Stimulated activated CD4-positive, alpha-beta T cell treated with anti-CD3 and anti-CD28 coated beads, Interleukin-1b, Interleukin-23, amount 100 ng/mL, for 48 hours (primary cell): ENCODE measurements at regions not wholly inside any gene's neighbourhood (a gene's known extent, or its start where the extent isn't known, plus 50 kb on each side); places are given as distances from the start of the nearest gene placed in this dataset.

Experiments
- DNase-seq: peaks from one replicate; pipeline ENCODE4 v3.0.0-alpha.2; 2020

DNA sequence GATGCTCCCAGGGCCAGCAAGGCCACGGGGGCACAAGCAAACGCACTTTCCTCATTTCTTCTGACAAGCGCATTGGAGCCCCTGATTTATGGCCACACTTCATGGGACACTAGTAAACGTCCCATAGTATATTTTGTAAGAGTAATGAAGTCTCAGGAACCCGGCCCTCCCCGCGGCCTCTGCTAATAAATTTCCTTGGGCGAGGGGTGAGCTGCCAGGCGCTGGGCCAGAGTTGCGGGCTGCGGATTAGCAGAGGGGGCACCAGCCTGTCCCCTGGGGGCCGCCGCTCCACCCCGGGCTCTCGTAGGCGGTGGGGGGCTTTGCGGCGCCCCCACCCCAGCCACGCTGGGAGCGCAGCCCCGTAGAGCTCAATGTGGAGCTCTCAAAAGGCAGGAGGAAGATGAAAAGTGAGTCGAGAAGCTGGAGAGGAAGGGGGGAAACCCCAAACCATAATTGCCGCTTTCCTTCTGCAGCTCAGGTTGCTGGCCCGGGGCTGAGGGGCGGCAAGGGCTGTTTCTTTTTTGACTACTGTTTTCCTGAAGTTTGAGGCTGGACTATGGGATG lies 173.6 kb downstream of the CDC5L start:
- DNase-seq: no peak

DNA sequence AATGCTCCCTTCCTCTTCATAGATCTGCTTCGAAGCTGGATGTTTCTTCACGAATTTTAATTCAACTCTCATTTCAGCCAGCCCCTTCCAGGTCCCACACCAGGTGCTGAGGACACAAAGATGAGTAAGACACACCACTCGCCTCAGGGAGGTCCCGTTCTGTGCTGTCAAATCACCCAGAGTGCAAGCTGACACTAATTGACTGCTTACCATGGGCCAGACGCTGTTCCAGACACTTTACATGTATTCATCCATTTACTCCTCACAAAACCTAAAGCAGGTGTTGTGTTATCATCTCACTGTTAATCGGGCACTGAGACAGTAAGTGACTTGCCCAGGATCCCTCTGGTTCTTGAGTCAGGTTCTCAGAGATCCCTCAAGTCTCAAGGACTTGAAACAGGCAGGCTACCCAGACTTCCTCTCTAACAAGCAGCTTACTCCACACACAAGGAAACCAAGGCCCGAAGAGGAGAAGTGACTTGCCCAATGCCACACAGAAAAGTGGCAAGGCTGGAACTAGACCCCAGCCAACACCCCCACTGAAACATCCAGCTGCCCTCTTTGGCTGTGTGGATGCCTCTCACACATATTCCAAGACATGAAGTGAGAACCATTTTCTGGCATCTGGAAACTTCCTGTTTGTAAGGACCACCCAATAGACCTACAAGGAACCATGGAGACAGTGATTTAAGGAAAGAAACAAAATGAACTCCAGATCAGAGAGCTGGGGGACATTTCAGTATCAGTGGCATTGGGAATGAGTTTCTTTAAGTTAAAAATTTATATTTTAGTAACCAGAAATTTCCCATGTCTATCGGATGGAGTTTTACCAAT lies 174.5 kb downstream of the CDC5L start:
- DNase-seq: no peak

DNA sequence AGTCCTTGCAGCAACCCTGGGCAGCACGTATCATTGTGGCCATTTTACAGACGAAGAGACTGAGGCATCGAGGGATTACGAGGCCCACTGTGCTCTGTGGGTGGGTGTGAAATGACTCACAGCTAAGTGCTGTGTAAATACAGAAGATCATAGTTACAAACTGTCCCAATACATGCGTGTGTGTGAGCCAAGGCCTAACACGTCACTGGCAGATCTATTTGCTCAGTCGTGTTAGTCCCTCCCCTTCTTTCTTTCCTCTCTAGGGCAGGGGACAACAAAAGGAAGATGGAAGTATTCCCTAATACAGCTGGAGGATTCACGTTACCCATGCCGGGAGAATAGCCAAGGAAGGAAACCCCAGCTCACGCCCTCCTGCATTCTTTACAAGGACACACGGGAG lies 175.9 kb downstream of the CDC5L start:
- no peak for DNase-seq

DNA sequence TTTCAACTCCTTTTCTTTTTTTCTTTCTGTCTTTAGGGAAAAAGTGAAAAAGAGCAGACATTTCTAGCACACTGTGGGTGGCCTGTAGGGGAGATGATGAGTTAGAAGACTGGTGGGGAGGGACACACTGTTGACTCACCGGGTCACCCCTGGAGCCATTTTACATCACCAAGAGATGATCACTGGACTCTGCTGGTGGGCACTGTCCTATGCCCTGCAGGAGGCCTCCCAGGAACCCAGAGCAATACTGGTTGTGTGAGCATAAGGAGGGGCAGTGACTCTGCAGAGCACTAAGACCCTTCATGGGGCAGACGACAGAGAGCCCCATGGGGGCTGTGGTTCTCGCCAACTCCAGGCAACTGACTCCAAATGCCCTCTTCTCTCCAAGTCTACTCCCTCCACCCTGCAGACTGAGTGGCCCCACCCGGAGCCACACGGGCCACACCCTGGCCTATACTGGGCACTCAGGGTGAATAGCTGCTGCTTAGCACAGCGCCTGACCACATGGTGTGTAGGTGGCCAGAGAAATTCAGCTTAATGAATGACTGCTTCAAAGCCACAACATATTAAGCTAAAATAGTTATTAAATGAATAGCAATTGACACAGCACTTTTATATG lies 177.5 kb downstream of the CDC5L start:
- DNase-seq: no peak

DNA sequence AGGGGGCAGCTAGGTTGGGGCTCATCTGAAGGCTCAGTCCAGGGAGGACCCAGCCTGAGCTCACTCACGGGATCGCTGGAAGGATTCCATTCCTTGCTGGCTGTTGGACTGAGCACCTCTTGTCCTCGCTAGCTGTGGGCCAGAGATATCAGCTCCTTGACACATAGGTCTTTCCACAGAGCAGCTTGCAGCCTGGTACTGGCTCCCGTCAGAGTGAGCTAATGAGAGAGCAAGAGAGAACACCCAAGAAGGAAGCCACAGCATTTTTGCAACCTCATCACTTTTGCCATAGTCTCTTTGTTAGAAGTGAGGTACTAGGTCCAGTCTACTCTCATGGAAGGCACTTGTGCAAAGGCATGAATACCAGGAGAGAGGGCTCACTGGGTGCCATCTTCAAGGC lies 179.9 kb downstream of the CDC5L start:
- DNase-seq: no peak

DNA sequence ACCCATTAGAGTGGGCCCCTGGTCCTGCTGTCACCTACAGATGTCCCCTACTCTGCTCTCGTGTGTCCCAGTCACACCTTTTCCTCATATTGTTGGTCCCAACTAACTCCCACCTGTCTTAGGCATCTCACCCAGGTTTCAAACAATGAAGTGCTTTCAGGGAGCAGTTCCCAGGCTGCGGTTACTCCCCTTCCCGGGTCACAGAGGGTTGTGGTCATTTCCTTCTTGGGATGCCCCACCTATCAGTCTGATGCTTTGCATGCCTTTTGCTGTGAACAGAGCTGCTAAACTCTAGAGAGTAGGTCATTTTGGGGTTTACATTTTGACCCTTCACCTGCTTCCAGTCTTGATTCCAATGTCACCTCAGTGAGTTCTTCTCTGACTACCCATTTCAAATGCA lies 181.6 kb downstream of the CDC5L start:
- no peak for DNase-seq

DNA sequence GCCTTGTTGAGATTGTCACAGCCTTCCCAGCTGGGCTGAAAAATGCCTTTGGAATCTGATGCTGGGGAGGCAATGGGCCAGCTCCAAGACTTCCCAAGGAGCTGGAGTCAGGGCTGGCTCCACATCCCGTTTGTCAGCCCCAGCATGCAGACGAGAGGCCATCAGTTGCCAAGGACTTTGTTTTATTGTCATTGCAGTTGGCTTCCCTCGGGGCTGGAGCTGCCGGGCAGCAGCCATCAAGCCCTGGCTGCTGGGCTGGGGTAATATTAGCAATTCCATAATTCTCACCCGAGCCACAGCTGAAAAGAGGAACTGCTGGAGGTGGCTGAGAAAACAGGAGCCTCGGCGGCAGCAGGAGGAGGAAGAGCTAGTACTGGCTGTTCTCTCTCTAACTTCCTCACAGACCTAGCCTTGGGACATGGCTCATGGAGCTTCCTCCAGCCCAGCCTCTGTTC lies 182.5 kb downstream of the CDC5L start:
- DNase-seq: no peak

DNA sequence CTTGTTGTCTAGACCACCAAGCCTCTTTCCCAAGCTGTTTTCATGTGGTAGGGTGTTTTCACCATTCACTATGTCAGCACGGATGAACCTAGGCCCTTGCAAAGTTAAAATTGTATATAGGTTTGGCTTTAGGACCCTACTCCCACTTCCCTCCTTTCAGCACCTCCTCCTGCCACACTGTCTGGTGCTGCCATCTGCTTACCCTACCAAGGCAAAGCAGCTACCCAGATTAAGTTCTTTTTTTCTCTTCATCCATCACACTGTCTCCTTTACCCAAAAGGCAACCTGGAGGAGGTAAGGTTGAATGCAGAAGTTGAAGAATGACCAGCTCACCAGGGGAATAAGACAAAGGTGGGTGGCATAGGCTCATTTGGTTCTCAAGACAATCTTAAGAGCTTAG lies 184.0 kb downstream of the CDC5L start:
- DNase-seq: no peak

DNA sequence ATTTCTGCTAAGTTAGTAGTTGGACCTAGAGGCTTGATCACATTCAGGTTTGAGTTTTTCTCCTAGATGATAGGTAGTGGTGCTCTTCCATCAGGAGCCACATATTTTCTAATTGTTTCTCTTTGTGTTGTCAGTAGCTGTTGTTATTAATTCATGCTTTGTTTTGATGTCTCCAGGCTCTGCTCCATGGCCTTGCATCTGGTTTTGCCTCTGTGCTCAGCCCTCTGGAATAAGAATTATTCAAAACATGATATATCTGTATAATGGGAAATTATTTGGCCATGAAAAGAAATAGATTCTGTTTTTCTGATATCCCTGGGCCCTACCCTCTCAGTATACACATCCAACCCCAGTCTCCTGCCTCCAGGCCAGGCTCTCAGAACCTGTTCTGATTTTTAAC lies 184.8 kb downstream of the CDC5L start:
- no peak for DNase-seq

DNA sequence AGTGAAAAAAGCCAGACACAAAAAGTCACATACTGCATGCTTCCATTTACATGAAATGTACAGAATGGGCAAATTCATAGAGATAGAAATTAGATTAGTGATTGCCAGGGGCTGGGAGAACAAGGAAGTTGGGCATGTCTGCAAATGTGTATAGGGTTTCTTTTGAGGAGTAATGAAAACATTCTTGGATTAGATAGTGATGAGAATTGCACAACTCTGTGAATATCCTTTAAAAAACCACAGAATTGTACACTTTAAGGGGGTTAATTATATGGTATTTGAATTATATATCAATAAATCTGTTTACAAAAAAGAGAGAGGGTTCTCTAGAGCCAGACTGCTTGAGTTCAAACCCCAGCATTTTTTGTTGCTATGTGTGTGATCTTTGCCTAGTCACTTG lies 188.1 kb downstream of the CDC5L start:
- no peak for DNase-seq

DNA sequence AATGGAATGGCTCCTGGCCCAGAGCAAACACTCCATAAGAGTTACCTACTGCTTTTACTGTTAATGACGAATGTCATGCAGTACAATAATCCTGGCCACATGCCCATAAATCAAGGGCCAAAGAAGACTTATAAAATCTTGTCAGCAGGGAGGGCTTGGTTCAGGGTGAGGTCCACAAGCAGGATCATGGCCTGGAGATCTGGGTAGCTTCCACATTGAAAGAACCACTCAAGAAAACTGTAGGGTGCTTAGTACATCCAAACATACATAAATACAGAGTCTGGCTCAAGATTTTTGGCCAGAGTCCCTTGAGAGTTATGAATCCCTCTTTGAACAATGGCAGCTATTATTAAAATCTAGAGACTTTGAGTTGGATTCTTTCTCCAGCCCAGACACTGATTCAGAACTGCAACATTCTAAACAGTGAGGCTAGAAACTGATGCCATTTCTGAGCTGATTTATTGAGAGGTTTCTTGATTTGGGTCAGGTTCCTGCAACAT lies 188.7 kb downstream of the CDC5L start:
- no peak for DNase-seq

DNA sequence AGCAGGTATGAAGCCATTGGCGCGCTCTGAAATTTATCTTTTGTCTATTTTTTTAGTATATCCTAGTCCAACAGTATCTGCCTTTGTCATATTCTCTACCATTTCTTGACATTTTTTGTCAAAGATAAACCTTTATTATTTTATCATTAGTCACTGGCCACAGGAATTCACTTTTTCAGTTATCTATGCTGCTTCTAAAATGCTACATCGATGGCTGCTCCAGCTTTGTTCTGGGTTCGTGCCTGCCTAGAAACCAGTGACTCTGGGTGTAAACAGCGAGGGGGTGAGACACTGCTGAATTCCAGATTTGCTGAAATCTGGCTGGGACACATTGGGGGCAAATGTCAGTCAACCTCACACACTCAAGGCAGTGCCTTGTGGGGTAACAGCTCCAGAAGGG lies 193.4 kb downstream of the CDC5L start:
- no peak for DNase-seq

DNA sequence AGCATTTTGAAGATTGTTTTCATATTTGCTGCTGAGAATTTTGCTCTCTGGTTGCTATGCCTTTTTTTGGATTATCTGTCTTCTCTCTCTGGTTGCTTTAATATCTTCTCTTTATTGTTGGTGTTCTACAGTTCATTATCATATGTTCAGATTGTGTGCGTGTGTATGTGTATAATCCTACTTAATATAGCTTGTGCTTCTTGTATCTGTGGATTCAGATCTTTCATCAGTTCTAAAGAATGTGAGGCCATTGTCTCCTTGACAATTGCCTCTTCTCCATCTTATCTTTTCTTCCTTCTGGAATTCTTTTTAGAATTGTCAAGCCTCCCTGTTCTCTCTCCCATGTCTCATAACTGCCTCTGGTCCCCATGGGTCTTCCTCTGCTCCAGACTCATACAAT lies 195.4 kb downstream of the CDC5L start:
- no peak for DNase-seq

DNA sequence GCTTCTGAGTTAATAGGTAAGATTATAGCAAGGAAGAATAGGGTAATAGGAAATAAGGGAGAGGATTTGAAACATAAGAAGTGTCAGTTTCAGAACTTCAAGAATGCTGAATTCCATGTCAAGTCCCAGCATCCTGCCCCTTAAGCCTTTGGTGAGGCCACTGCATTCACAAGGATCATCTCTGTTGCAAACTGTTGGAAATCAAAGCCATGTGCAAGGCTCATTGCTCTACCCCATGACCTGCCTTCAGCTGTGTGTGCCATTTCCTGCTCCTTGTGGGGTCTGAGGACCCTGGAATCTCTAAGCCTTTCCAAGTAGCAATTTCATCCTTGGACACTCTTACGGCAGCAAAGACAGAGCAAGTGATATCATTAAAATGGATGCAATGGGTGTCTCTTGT lies 203.0 kb downstream of the CDC5L start:
- no peak for DNase-seq

DNA sequence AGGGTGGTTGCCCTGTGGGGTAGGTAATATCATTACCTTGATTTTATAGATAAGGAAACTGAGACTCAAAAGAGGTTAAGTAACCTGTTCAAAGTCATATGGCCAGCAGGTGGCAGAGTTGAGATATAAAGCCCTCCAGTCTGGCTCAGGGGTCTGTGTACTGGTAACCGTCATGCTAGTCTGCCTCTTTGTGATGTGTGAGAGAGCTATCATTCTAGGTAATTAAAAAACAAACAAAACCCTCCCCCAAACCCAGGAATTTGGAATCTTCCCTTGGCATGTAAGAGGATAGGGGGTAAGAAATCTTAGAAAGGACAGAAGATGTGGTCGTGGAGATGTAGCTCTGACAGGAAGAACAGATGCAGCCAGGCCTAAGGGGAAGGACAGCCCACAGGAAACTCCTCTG lies 206.0 kb downstream of the CDC5L start:
- DNase-seq: peak; percentile 51

DNA sequence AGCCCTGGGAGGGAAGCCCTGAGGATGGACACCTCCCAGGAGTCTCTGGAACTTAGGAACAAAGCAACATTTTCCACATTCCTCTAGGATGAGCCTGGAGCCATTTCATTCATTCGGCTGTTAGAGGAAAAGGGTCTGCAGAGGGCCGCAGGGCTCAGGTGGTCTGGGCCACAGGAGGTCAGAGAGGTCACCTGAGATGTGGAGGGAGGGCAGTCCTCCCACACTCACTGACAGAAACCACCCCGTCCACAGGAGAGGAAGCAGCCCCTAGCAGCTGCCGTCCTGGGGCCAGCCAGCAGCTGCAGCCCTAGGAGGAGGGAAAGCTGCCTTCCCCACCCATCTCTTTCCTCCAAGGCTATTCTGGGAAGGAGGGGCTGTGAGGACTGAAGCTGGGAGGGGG lies 207.0 kb downstream of the CDC5L start:
- DNase-seq: no peak

DNA sequence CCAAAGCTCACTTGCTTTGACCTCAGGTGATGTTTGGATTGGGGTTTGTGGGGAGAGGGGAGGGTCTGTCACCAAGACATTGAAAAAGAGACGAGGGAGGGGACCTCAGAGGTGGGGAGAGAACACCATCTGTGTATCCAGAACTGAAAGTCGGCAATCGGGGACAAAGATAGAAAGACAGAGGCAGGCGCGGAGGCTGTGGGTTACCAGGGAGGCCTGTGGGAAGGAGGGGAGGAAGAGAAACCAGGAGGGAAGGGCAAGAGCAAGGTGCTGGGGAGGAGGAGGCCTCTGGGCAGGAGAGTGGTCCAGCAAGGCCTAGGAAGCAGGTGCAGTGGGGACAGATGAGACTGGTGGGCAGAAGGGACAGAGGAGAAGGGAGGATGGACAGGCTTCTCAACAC lies 211.2 kb downstream of the CDC5L start:
- no peak for DNase-seq

DNA sequence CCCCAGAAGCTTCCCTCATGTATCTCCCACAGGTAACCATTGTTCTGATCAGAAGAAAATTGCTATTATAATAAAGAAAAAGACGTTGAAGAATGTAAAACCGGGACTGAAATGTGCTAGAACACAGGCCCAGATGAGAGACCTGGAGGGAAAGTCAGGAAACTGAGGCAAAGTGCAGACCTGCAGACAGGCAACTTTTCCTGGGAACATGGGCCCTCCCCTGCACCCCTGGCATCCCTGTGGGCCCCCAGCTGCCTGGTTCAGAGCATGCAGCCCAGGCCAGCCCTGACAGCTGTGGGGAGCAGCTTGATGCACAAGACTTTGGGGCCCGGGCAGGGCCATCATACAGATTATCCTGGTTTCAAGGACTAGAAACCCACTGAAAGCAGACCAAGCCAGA lies 212.2 kb downstream of the CDC5L start:
- DNase-seq: no peak

DNA sequence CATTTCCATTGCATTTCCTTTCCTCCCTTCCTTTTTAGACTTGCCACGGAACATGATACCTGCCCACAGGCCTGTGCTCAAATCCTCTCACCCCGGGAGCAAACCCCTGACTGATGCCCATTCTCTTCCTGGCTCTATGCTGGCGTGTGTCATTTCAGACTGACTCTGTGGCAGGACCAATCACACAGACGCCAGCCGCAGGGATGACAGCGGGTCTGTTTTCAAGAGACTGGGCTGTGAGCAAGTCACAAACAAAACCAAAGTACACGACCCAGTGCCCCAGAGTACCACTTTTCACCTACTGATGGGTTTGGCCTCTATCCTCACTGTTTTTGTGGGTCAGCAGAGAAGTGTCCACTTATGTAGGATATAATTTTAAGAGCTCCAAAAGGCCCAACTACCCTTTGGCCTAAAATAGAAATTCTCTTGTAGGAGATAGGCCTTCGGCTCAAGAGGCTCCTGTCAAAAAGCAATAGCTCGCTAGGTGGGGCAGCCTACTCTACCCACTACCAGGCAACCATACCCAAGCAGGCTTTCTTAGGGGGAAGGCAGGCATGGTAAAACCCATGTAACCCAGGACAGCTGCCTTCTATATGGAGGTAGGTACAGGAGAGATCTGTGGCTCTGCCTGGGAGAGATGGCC lies 215.7 kb downstream of the CDC5L start:
- DNase-seq: no peak

DNA sequence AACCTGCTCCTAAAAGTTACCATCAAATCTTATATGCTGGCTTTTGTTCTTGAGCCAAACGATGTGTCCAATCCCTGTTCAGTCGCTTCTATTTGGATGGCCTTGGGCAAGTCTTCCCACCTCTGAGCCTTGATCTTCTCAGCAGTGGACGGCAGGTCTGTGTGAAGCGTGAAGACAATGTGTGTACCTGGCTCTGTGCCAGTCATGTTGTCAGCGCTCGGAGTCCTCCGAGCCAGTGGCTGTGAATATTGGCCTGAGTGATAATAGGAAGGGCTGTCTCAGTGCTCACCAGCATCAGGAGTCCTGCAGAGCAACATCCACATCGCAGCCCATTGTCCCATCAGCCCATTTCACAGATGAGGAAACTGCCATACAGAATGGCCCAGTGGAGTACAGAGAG lies 219.0 kb downstream of the CDC5L start:
- no peak for DNase-seq

DNA sequence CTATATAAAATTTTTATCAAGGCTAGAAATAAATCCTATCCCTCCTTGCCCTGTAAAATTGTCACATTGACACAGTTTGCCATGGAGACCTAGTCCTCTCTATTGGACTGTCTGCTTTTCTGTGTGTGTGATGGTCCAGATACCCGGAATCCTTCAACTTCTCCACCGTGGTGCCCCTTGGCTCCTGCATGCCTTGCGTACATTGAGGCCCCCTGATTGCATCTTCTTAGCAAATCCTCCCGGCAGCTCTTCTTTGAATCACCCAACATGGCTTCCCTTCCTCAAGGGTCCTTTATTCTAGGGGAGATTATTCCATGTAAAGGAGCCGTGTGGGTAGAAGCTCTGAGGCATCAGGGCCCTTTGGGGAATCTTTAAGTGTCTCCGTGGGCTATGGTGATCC lies 219.5 kb downstream of the CDC5L start:
- no peak for DNase-seq

DNA sequence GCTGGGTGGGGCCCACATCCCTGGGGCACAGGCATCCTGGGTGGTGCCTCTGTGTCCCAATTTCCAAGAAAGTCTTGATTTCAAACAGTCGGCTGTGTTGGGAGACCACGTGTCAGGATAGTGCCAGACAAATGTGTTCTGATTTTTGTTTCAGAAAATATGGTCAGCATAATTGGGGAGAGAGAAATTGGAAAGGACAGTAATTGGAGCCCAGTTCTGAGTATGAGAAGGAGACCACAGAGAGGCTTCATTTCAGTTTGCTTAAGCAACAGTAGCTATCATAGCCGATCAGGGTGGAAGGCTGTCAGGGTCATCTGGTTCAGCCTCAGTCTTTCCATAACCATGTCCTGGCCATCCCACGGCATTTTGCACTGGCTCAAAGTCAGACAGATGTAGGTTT lies 220.7 kb downstream of the CDC5L start:
- DNase-seq: no peak

DNA sequence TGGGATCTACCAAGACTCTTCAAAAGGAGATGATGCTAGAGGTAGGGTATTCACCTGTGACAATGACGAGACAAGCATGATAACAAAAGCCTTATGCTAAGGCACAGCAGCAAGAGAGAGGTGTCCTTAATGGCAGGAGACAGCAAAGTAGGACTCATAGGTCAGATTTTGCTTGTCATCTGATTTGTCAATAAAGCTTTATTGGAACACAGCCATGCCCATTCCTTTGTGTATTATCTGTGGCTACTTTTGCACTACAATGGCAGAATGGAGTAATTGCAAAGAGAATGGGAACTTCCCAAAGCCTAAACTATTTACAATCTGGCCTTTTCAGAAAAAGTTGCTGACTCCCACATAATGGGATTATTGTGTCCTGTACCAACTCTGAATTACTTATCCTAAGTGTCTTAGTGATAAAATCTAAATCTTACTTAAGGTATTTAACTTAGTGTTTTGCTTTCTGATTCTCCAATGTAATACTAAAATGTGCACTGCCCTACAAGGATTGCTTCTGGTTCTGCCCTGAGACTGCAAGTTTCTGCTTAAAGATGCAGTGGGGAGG lies 221.6 kb downstream of the CDC5L start:
- DNase-seq: no peak
